ENCODE measurements at regions not wholly inside any gene's neighbourhood (a gene's known extent, or its start where the extent isn't known, plus 50 kb on each side); places are given as distances from the start of the nearest gene placed in this dataset.

GRCh38 chr21:17976691-17977090 is 157.5 kb upstream of the C21orf91 start:
- no peak for DNase-seq

- no peak for DNase-seq
Measured at GRCh38 chr21:17976139-17976538, 157.0 kb upstream of the C21orf91 start.

GRCh38 chr21:17967319-17967718 is 148.2 kb upstream of the C21orf91 start:
- DNase-seq: no peak

- no peak for DNase-seq
Measured at GRCh38 chr21:17964716-17965115, 145.6 kb upstream of the C21orf91 start.

GRCh38 chr21:17964199-17964598 is 145.0 kb upstream of the C21orf91 start:
- no peak for DNase-seq

- no peak for DNase-seq
Measured at GRCh38 chr21:17950591-17950990, 131.4 kb upstream of the C21orf91 start.

GRCh38 chr21:17949421-17949820 is 130.3 kb upstream of the C21orf91 start:
- no peak for DNase-seq

GRCh38 chr21:17947531-17947930 is 128.4 kb upstream of the C21orf91 start:
- DNase-seq: no peak

- peak; percentile 6 for DNase-seq
Measured at GRCh38 chr21:17931080-17931479, 111.9 kb upstream of the C21orf91 start.

- no peak for DNase-seq
Measured at GRCh38 chr21:17930093-17930492, 110.9 kb upstream of the C21orf91 start.

- no peak for DNase-seq
Measured at GRCh38 chr21:17929510-17929909, 110.4 kb upstream of the C21orf91 start.

- DNase-seq: peak; percentile 69
Measured at GRCh38 chr21:17925899-17926298, 106.7 kb upstream of the C21orf91 start.

- DNase-seq: peak; percentile 67
Measured at GRCh38 chr21:17925000-17925610, 105.9 kb upstream of the C21orf91 start.

GRCh38 chr21:17921579-17922530 is 102.7 kb upstream of the C21orf91 start:
- DNase-seq: no peak

GRCh38 chr21:17915976-17916375 is 96.8 kb upstream of the C21orf91 start:
- DNase-seq: peak; percentile 59

GRCh38 chr21:17911628-17912027 is 92.5 kb upstream of the C21orf91 start:
- no peak for DNase-seq

GRCh38 chr21:17903929-17904639 is 84.9 kb upstream of the C21orf91 start:
- no peak for DNase-seq

GRCh38 chr21:17903029-17903806 is 84.1 kb upstream of the C21orf91 start:
- DNase-seq: peak; percentile 38

- peak; percentile 4 for DNase-seq
Measured at GRCh38 chr21:17901458-17902079, 82.4 kb upstream of the C21orf91 start.

GRCh38 chr21:17900990-17901385 is 81.8 kb upstream of the C21orf91 start:
- DNase-seq: no peak

- DNase-seq: peak; percentile 2
Measured at GRCh38 chr21:17900281-17900989, 81.3 kb upstream of the C21orf91 start.

GRCh38 chr21:17889171-17889570 is 70.0 kb upstream of the C21orf91 start:
- no peak for DNase-seq

Measured in NCI-H2171 treated with DMSO at 0.1 percent for 48 hours (cell line).